ENCODE measurements at regions not wholly inside any gene's neighbourhood (a gene's known extent, or its start where the extent isn't known, plus 50 kb on each side); places are given as distances from the start of the nearest gene placed in this dataset.

GRCh38 chr9:100731038-100731556, 153.2 kb downstream of the CAVIN4 start:
- TF ChIP-seq CTCF (IDR thresholded peaks at IDR 0.05) (no peak), EP300 (IDR thresholded peaks at IDR 0.05) (no peak), POLR2AphosphoS5 (IDR thresholded peaks at IDR 0.05) (no peak), POLR2A (IDR thresholded peaks at IDR 0.05) (no peak)

Data from stomach (tissue), 4 donors.